OCI-LY7 (cell line): ENCODE measurements at regions not wholly inside any gene's neighbourhood (a gene's known extent, or its start where the extent isn't known, plus 50 kb on each side); places are given as distances from the start of the nearest gene placed in this dataset.

ENCODE experiments used
- EZH2phosphoT487 ChIP-seq: fragments of 200-600 bp; sonication (generic); IDR thresholded peaks from 2 replicates; pipeline ENCODE4 v1.6.1; 2018; ENCODE audit warnings: low read depth, borderline replicate concordance, mild to moderate bottlenecking, mixed run types, antibody characterized with exemption, low read length, moderate library complexity, mixed read lengths
- TF ChIP-seq, protein P1 (sequence below): fragments of 200-600 bp; sonication (generic); conservative IDR thresholded peaks from 2 replicates; pipeline ENCODE4 v1.5.1; 2014; ENCODE audit warnings: mild to moderate bottlenecking, antibody characterized with exemption, low read length, moderate library complexity, mixed read lengths

- TF ChIP-seq, protein P1, sequence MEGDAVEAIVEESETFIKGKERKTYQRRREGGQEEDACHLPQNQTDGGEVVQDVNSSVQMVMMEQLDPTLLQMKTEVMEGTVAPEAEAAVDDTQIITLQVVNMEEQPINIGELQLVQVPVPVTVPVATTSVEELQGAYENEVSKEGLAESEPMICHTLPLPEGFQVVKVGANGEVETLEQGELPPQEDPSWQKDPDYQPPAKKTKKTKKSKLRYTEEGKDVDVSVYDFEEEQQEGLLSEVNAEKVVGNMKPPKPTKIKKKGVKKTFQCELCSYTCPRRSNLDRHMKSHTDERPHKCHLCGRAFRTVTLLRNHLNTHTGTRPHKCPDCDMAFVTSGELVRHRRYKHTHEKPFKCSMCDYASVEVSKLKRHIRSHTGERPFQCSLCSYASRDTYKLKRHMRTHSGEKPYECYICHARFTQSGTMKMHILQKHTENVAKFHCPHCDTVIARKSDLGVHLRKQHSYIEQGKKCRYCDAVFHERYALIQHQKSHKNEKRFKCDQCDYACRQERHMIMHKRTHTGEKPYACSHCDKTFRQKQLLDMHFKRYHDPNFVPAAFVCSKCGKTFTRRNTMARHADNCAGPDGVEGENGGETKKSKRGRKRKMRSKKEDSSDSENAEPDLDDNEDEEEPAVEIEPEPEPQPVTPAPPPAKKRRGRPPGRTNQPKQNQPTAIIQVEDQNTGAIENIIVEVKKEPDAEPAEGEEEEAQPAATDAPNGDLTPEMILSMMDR, result no peak
- TF ChIP-seq EZH2phosphoT487, result no peak
These were observed 399.6 kb downstream of the TUSC7 start for GRCh38 chr3:117109178-117109577.
